GM06990 (cell line): ENCODE measurements at regions not wholly inside any gene's neighbourhood (a gene's known extent, or its start where the extent isn't known, plus 50 kb on each side); places are given as distances from the start of the nearest gene placed in this dataset.

Experiments
- DNase-seq: peaks from one replicate; pipeline ENCODE4 v3.0.0-alpha.2; 2011; ENCODE audit not compliant: insufficient read length; ENCODE audit errors: extremely low read depth
- H3K27me3 ChIP-seq: replicated peaks from 2 replicates; pipeline ENCODE4 v1.6.0; 2011; ENCODE audit warnings: low read length; ENCODE audit not compliant: control insufficient read depth, insufficient read depth
- H3K36me3 ChIP-seq: 2 replicates; pipeline ENCODE4 v1.5.1; 2011; ENCODE audit warnings: low read length; ENCODE audit not compliant: control insufficient read depth, insufficient read depth
- H3K4me3 ChIP-seq: replicated peaks from 2 replicates; pipeline ENCODE4 v1.5.1; 2011; ENCODE audit warnings: low read depth, mild to moderate bottlenecking, control low read depth, low read length
- TF ChIP-seq, protein P1 (sequence below): IDR thresholded peaks from 2 replicates; pipeline ENCODE4 v1.5.1; 2011; ENCODE audit warnings: low read length, control low read depth, mild to moderate bottlenecking, inconsistent platforms; ENCODE audit not compliant: insufficient read depth, poor library complexity, severe bottlenecking

DNA sequence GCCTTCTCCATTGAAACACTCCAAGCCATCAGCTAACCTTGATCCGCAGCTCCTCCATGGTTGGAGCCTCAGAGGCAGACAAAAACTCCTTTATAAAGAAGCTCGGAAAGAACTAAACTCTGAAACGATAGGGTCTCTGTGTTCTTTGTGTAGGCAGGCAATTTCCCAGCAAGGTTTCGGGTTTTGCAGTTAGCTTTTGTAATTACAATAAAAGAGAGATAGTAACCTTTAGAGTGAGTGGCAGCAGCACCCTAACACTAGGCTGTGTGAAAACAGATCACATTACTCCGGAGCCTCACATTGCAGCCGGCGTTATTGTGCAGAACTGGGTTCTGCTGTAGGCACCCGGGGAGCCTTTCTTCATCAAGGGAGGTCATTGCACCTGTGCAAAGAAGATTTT is 115.8 kb upstream of the MAP3K1 start:
- Histone ChIP-seq H3K27me3 (peaks cover 4% of the 10 kb centered on the region), H3K4me3 (no peak overlapping the region), H3K36me3 (no peaks in the 10 kb centered on the region)
- no peak for DNase-seq
- TF ChIP-seq, protein P1, sequence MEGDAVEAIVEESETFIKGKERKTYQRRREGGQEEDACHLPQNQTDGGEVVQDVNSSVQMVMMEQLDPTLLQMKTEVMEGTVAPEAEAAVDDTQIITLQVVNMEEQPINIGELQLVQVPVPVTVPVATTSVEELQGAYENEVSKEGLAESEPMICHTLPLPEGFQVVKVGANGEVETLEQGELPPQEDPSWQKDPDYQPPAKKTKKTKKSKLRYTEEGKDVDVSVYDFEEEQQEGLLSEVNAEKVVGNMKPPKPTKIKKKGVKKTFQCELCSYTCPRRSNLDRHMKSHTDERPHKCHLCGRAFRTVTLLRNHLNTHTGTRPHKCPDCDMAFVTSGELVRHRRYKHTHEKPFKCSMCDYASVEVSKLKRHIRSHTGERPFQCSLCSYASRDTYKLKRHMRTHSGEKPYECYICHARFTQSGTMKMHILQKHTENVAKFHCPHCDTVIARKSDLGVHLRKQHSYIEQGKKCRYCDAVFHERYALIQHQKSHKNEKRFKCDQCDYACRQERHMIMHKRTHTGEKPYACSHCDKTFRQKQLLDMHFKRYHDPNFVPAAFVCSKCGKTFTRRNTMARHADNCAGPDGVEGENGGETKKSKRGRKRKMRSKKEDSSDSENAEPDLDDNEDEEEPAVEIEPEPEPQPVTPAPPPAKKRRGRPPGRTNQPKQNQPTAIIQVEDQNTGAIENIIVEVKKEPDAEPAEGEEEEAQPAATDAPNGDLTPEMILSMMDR, result no peak

DNA sequence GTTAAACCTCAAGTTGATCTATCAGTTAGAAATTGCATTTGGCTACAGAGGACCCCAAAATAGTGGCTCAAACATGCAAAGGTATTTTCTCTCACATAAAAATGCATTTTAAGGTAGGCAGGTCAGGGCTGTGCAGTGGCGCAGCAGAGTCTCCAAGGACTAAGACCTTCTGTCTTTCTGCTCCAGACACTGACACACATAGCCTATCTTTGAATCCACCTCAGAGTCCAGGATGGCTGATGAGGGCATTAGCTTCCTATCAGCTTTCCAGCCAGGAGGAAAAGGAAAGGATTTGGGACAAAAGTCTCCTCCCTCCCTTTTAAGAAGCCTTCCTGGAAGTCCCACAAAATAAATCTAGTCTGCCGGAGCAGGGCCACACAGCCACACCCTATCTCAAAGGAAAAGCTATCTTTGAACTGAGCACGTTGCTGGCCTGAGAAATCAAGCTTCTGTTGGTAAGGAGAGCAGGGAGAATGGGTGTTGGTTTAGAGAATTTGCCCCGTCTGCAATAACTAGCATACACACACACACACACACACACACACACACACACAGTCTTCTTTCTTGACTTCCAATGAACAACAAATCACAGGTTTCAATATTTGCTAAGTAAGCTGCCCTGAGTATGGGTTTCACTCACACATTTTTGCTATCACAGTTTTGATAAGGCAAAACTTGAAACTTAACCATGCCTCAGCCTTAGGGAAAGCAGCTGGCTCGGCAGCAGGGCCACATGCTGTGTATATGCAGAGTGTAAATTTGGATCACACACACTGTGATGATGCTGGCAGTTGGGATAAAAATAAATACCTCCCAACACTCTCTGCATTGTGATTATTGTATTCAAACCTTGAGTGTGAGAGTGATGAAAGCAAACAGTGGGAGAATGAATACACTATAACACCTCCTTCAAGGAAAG is 116.6 kb upstream of the MAP3K1 start:
- TF ChIP-seq, protein P1, result no peak
- no peak for DNase-seq
- no peak overlapping the region for H3K4me3 ChIP-seq
- H3K36me3 ChIP-seq, result no peaks in the 10 kb centered on the region
- peaks cover 2% of the 10 kb centered on the region for H3K27me3 ChIP-seq

DNA sequence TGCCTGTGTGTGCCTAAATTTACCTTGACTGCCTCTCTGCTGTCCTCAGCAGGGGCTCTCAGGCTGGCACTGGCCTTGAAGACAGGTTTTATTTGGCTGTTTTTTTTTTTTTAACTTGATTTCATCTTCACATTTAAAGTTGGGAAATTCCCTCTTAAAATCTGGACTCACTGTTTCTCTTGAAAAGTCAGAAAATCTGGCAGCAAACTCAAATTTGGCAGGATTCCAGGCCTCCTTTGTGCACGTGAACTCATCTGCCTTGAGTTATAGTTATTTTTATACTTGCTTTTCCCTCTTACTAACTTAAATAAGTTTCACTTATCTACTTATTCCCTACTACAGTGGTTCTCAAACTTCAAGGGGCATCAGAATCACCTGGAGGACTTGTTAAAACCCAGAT is 118.4 kb upstream of the MAP3K1 start:
- Histone ChIP-seq H3K36me3 (no peaks in the 10 kb centered on the region), H3K4me3 (no peak overlapping the region), H3K27me3 (peaks cover 2% of the 10 kb centered on the region)
- DNase-seq, result no peak
- TF ChIP-seq, protein P1, result no peak

DNA sequence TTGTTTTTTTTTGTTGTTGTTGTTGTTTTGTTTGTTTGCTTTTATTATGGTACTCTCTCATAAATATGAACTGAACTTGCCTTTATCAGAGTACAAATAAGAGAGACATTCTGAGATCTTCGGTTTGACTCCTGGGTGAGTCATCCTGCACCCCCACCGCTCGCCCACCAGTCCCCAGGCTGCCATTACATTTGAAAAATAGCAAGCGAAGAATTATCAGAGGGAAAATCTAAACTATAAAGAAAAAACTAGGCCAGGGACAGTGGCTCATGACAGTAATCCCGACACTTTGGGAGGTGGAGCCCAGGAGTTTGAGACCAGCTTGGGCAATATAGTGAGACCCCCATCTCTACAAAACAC is 122.1 kb upstream of the MAP3K1 start:
- no peak overlapping the region for H3K4me3 ChIP-seq
- TF ChIP-seq, protein P1, result no peak
- no peak for DNase-seq
- H3K27me3 ChIP-seq, result peaks cover 4% of the 10 kb centered on the region
- H3K36me3 ChIP-seq, result no peaks in the 10 kb centered on the region

DNA sequence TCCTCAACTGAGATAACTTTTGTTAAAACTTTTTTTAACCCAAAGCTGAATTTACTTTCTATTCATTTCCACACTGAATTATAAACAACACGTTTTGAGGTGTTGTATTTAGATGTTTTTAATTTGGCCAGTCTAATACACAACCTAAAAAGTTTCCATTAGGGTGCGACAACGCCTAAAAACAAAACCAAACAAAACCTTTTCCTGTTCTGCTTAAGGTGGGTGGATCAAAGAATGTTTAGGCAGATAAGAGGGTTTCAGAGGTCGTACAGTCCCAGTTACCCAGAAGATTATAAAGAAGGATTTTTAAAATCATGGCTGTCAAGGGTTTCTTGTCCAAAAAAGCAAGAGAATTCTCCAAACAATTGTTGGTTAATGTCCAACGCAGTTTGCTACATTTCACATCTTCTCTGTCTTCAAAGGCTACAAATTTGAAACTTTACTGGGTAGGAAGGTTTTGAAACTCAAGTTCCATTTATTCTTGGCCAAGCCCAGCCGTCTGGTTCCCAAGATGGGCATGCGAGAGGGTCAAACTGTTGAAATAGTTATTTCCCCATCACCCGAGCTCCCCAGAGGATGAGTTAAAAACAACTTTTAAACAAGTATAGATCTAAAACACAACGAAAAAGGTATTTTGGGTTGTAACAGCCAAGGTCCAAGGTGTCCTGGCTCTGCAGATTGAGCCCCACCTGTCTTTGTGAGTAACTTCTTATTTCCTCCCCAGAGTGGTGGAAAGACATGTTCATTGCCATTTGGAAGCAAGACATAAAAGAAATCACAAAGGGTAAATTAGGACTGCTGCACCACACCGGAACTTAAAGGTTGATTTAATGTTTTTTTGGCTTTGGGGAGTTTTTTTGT is 122.8 kb upstream of the MAP3K1 start:
- Histone ChIP-seq H3K4me3 (no peak overlapping the region), H3K27me3 (peaks cover 5% of the 10 kb centered on the region), H3K36me3 (no peaks in the 10 kb centered on the region)
- DNase-seq, result peak; percentile 31
- TF ChIP-seq, protein P1, result no peak
